ENCODE measurements at regions not wholly inside any gene's neighbourhood (a gene's known extent, or its start where the extent isn't known, plus 50 kb on each side); places are given as distances from the start of the nearest gene placed in this dataset.

DNA sequence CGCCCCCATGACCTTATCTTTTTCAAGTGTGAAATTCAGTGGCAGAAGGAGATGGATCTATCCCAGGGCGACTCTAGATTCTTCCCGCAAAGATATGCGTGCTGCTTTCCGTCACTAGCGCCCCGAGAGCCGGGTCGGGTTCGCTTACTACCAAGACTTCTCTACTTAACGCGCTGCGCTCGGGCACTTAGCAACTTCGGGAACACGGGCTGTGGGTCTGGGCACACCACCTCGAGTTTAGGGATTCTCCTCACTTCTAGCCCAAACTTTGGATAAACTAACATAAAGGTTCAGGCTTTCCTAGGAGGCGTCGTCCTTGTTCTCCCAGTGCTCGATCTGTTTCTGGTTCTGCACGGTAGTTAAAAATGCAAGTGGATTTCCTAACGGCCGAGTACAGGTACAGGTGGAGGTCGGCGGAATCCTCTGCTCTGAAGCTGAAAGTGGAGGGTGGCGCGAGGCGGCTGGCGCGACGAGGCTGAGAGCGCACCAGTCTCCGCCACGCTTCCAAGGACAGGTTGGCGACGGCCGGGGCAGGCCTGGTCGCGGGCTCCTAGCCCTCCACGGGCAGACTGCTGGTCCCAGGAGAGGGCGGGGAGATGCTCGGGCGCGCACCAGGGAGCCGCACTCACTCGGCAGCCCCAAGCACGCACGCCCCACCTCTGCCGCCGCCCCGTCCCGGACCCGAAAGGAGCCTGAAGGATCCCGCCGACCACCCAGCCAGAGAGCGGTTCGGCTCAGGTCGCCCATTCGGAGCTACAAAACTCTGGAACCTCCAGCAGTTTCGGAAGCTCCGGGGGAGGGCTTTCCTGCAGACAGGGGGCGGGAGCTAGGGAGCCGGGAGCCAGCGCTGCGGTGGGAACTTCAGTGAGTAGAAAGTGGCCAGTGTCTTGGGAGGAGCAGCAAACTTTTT lies 100.8 kb upstream of the TENM3 start:
- H3K36me3 ChIP-seq, result no peaks in the 10 kb centered on the region
- H3K27ac ChIP-seq, result no peak overlapping the region
- peak; percentile 26 for DNase-seq
- TF ChIP-seq, protein P1, sequence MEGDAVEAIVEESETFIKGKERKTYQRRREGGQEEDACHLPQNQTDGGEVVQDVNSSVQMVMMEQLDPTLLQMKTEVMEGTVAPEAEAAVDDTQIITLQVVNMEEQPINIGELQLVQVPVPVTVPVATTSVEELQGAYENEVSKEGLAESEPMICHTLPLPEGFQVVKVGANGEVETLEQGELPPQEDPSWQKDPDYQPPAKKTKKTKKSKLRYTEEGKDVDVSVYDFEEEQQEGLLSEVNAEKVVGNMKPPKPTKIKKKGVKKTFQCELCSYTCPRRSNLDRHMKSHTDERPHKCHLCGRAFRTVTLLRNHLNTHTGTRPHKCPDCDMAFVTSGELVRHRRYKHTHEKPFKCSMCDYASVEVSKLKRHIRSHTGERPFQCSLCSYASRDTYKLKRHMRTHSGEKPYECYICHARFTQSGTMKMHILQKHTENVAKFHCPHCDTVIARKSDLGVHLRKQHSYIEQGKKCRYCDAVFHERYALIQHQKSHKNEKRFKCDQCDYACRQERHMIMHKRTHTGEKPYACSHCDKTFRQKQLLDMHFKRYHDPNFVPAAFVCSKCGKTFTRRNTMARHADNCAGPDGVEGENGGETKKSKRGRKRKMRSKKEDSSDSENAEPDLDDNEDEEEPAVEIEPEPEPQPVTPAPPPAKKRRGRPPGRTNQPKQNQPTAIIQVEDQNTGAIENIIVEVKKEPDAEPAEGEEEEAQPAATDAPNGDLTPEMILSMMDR (IDR thresholded peaks at IDR 0.05; ENCODE audit: low read depth, low read length), result no peak
- no peaks in the 10 kb centered on the region for H3K9me3 ChIP-seq (ENCODE audit: severe bottlenecking)
- H3K4me3 ChIP-seq (ENCODE audit: low read depth, low read length), result peak overlapping the region; percentile 82
- H3K27me3 ChIP-seq (ENCODE audit: insufficient read depth, low read depth, severe bottlenecking), result peaks cover 45% of the 10 kb centered on the region

DNA sequence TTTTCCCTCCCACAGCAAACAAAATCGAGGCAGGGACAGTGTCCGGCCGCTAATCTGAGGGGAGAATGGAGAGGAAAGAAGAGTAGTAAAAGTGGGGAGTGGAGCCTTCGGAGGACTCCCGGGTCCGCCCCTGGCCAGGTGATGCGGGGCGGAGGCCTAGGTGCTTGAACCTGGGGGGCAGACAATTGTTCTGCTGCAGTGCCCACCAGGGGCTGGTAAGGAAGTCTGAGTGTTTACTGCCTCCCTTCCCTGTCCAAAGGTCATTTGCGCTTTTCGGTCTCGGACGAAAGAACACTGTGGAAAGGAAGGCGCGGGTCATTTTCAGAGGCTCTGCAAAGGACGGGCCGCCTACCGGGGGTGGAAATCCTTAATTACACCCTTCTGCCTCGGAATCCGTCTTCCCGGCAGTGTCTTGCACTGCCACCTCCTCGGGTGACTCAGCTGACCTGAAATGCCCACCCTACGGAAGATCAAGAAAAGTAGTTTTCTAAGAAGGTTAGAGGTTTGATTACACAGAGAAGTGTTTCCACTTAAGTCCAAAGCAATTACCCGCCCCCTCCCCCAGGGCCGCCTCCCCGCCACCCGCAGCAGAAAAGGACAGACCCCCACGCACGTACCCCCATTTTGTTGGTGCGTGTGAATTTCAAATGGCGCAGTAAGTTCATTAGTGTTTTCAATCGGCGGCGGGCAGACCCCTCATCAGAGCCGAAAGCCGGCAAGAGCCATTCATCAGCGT lies 99.9 kb upstream of the TENM3 start:
- H3K9me3 ChIP-seq (ENCODE audit: severe bottlenecking), result no peaks in the 10 kb centered on the region
- DNase-seq, result peak; percentile 33
- no peak overlapping the region for H3K27ac ChIP-seq
- no peaks in the 10 kb centered on the region for H3K36me3 ChIP-seq
- H3K27me3 ChIP-seq (ENCODE audit: insufficient read depth, low read depth, severe bottlenecking), result peaks cover 45% of the 10 kb centered on the region
- peak overlapping the region; percentile 82 for H3K4me3 ChIP-seq (ENCODE audit: low read depth, low read length)
- TF ChIP-seq, protein P1 (IDR thresholded peaks at IDR 0.05; ENCODE audit: low read depth, low read length), result no peak

DNA sequence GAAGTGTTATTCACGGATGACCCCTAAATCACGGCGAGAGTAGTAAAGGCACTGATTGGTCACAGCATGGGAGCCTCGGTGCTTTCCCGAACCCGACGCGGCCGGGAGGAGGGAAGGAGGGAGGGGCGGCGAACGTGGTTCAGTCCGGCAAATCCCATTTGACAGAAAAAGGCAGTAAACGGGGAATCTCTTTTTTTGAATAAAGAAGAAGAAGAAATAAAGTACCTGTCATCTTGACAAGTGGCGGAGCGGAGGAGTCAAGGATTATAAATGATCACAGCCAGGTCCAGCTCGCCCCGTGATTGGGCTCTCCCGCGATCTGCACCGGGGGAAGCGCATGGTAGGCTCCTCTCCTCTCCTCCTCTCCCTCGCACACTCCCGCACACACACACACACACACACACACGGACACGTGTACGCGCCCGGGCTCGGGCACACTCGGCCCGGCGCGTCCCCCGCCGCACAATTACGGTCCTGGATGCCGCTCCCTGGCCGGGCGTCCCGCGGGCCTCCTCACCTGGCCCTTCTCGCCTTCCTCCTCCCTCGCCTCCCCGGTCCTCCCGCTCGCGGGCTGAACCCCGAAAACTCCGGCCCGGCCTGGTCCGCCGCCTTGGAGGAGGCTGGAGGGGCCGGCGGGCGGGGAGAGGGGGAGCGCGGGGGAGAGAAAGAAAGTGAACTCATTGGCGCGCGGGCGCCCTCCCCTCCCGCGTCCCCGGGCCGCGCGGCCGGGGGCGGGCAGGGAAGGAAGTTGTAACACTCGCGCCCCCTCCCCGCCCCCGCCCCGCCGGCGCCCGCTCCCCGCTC lies 99.2 kb upstream of the TENM3 start:
- Histone ChIP-seq H3K27ac (no peak overlapping the region), H3K36me3 (no peaks in the 10 kb centered on the region), H3K9me3 (ENCODE audit: severe bottlenecking) (no peaks in the 10 kb centered on the region), H3K27me3 (ENCODE audit: insufficient read depth, low read depth, severe bottlenecking) (peaks cover 45% of the 10 kb centered on the region), H3K4me3 (ENCODE audit: low read depth, low read length) (peak overlapping the region; percentile 82)
- TF ChIP-seq, protein P1 (IDR thresholded peaks at IDR 0.05; ENCODE audit: low read depth, low read length), result no peak
- DNase-seq, result peak; percentile 41

DNA sequence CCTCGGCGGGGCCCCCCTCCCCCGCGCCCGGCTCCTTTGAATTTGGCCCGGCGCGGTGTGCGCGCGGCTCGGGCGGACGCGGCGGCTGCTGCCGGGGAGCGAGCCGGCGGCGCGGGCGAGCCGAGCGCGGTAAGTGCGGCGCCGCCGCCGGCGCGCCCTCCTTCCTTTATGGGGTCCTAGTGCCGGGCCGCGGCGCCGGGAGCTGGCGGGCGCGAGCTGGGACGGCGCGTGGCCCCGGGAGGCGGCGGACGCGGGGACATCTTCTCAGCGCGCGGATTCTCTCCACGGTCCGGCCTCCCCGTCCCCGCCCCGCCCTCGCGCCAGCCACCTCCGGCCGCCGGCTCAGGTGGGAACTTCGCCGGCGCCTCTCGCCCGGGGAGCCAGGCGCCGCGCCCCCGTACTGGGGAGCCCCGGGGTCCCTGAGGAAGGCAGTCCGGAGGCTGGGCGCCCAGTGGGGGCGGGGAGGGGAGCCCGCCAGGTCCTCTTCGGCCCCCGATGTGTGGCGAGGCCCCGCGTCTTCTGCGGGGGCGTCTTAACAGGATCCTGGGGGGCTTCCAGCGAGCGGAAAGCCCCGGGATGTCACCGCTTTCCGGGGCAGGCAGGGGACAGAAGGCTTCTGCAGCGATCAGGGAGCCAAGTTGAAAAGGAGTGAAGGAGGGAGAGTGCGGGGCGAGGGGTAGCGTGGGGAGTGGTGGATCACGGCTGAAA lies 98.4 kb upstream of the TENM3 start:
- peak overlapping the region; percentile 82 for H3K4me3 ChIP-seq (ENCODE audit: low read depth, low read length)
- H3K27me3 ChIP-seq (ENCODE audit: insufficient read depth, low read depth, severe bottlenecking), result peaks cover 45% of the 10 kb centered on the region
- H3K9me3 ChIP-seq (ENCODE audit: severe bottlenecking), result no peaks in the 10 kb centered on the region
- no peak overlapping the region for H3K27ac ChIP-seq
- no peaks in the 10 kb centered on the region for H3K36me3 ChIP-seq
- TF ChIP-seq, protein P1 (IDR thresholded peaks at IDR 0.05; ENCODE audit: low read depth, low read length), result no peak
- DNase-seq, result peak; percentile 30

GRCh38 chr4:182145334-182145905 lies 97.8 kb upstream of the TENM3 start:
- Histone ChIP-seq H3K27ac (no peak overlapping the region), H3K4me3 (ENCODE audit: low read depth, low read length) (peak overlapping the region; percentile 66)
- no peak for DNase-seq

More at GRCh38 chr4:182145334-182145905, 97.8 kb upstream of the TENM3 start:
- Histone ChIP-seq H3K27me3 (ENCODE audit: insufficient read depth, low read depth, severe bottlenecking) (peaks cover 45% of the 10 kb centered on the region), H3K36me3 (no peaks in the 10 kb centered on the region), H3K9me3 (ENCODE audit: severe bottlenecking) (no peaks in the 10 kb centered on the region)
- TF ChIP-seq, protein P1 (IDR thresholded peaks at IDR 0.05; ENCODE audit: low read depth, low read length), result no peak
